Chondrocyte (in vitro differentiated cells): ENCODE measurements at regions not wholly inside any gene's neighbourhood (a gene's known extent, or its start where the extent isn't known, plus 50 kb on each side); places are given as distances from the start of the nearest gene placed in this dataset.

Experiments used
- DNase-seq: peaks from one replicate; pipeline ENCODE4 v3.0.0; 2021; ENCODE audit warnings: mixed read lengths, low spot score
- H3K27ac Mint-ChIP-seq: one replicate; pipeline ENCODE4 v1.8.0; 2021; ENCODE audit warnings: mild to moderate bottlenecking, moderate library complexity, mixed read lengths; ENCODE audit not compliant: unreplicated experiment
- H3K27me3 Mint-ChIP-seq: 2 replicates; pipeline ENCODE4 v1.8.0; 2021; ENCODE audit warnings: low read depth, mixed read lengths
- H3K36me3 Mint-ChIP-seq: 2 replicates; pipeline ENCODE4 v1.8.0; 2021; ENCODE audit warnings: low read depth, mixed read lengths
- H3K4me1 Mint-ChIP-seq: 2 replicates; pipeline ENCODE4 v1.8.0; 2021; ENCODE audit warnings: low read depth, mild to moderate bottlenecking, mixed read lengths
- H3K4me3 Mint-ChIP-seq: one replicate; pipeline ENCODE4 v1.8.0; 2021; ENCODE audit warnings: mild to moderate bottlenecking, moderate library complexity, mixed read lengths; ENCODE audit not compliant: unreplicated experiment
- H3K9me3 Mint-ChIP-seq: 2 replicates; pipeline ENCODE4 v1.8.0; 2021; ENCODE audit warnings: low read depth, mixed read lengths
- CTCF ChIP-seq: fragments of 200-600 bp; sonication (generic); IDR thresholded peaks from 2 replicates; pipeline ENCODE4 v1.5.0; 2021; ENCODE audit warnings: antibody characterized with exemption, mild to moderate bottlenecking, moderate library complexity

DNA sequence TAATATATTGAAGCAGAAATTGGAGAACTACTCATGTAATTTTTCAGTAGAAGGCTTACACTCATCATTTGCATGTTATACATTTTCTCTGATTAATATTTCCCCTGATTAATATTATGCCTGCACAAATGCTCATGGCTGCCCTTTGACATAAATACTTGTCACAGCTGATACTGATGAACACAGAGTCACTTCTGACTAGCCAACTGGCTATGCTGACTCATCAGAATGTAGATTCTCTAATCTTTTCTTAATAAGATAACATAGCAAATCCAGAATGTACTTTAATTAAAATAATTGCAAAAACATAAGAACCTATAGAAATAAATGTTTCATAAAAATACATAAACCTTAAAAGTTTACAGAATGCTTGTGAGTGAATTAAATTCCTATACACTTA, 52.4 kb upstream of the C4orf54 start:
- Mint-ChIP-seq H3K27me3 (peaks cover 8% of the 10 kb centered on the region), H3K27ac (no peak overlapping the region), H3K4me3 (no peak overlapping the region), H3K36me3 (no peaks in the 10 kb centered on the region), H3K9me3 (no peaks in the 10 kb centered on the region), H3K4me1 (no peaks in the 10 kb centered on the region)
- no peak for TF ChIP-seq CTCF
- no peak for DNase-seq

DNA sequence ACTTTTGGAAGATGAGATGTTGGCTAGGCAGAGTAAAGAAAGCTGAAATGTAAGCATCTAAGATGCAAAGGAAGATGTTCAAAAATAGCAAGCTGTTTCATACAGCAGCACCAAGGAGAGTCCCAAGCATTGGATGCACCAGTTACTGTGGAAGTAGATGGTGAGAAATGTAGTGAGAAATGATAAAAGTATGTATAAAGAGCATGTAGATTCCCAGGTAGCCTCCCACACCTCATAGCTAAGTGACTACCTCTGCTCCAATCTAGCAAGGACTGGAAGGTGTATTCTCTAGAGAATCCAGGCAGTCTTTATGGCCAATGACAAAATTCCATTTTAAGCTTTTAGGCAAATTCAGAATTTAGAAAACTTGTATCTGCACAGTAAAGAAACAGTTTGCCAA, 50.9 kb upstream of the C4orf54 start:
- DNase-seq, result no peak
- Mint-ChIP-seq H3K9me3 (no peaks in the 10 kb centered on the region), H3K36me3 (no peaks in the 10 kb centered on the region), H3K4me3 (no peak overlapping the region), H3K4me1 (no peaks in the 10 kb centered on the region), H3K27me3 (peaks cover 8% of the 10 kb centered on the region), H3K27ac (no peak overlapping the region)
- no peak for TF ChIP-seq CTCF
